ENCODE measurements at regions not wholly inside any gene's neighbourhood (a gene's known extent, or its start where the extent isn't known, plus 50 kb on each side); places are given as distances from the start of the nearest gene placed in this dataset.

DNA sequence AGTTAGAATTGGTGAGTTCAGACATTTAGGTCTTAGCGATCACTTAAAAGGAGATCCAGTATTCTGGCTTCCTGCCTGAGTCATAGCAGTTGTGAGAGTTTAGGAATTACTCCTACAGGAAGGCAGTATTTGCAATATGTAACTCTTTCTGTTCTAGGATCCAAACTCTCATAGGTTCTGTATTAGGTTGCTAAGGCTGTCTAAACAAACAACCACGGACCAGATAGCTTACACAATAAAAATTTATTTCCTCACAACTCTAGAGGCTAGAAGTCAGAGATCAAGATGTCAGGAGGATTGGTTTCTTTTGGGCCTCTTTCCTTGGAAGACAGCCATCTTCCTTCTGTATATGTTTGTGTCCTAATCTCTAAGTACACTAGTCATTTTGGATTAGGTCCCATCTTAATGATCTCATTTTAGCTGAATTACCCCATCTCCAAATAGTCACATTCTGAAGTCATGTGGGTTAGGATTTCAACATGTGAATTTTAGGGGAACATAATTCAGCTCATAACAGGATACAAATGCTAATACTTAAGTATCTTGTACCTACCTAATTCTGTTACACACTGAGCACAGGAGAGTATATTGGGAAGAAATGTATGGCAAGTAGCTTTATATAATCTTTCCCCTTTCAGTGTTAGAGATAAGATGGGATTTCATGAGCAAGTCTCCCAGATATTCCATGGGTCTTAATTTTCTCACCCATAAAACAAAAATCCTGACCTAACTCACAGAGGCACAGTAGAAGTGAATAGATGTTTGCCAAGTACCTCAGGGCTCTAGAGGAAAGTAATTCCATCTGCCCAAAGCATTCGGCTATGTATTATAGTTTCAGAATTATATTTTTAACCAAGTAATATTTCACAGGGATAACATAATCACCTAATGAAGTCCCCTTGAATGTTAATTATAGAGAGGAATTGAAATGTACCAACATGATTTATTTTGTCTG, 144.4 kb downstream of the PTBP2 start:
- Mint-ChIP-seq H3K4me3 (no peak overlapping the region), H3K4me1 (no peaks in the 10 kb centered on the region), H3K36me3 (ENCODE audit: low read depth) (no peaks in the 10 kb centered on the region), H3K27ac (no peak overlapping the region), H3K9me3 (peaks cover 15% of the 10 kb centered on the region), H3K27me3 (ENCODE audit: low read depth, poor library complexity) (peaks cover 4% of the 10 kb centered on the region)
- DNase-seq: no peak
- TF ChIP-seq CTCF (IDR thresholded peaks at IDR 0.05): no peak

GRCh38 chr1:96872757-96873156, 151.2 kb downstream of the PTBP2 start:
- no peak for DNase-seq
- Mint-ChIP-seq H3K4me1 (no peaks in the 10 kb centered on the region), H3K27me3 (ENCODE audit: low read depth, poor library complexity) (no peaks in the 10 kb centered on the region), H3K9me3 (peaks cover 39% of the 10 kb centered on the region), H3K4me3 (no peak overlapping the region), H3K36me3 (ENCODE audit: low read depth) (peaks cover 6% of the 10 kb centered on the region), H3K27ac (no peak overlapping the region)
- no peak for TF ChIP-seq CTCF (IDR thresholded peaks at IDR 0.05)

GRCh38 chr1:96878640-96879039, 157.1 kb downstream of the PTBP2 start:
- Mint-ChIP-seq H3K27me3 (ENCODE audit: low read depth, poor library complexity) (no peaks in the 10 kb centered on the region), H3K9me3 (peaks cover 4% of the 10 kb centered on the region), H3K36me3 (ENCODE audit: low read depth) (no peaks in the 10 kb centered on the region), H3K4me1 (no peaks in the 10 kb centered on the region), H3K4me3 (no peak overlapping the region), H3K27ac (no peak overlapping the region)
- TF ChIP-seq CTCF (IDR thresholded peaks at IDR 0.05): no peak
- DNase-seq: no peak

- Mint-ChIP-seq H3K36me3 (ENCODE audit: low read depth) (no peaks in the 10 kb centered on the region), H3K4me1 (no peaks in the 10 kb centered on the region), H3K4me3 (no peak overlapping the region), H3K9me3 (no peaks in the 10 kb centered on the region), H3K27me3 (ENCODE audit: low read depth, poor library complexity) (no peaks in the 10 kb centered on the region), H3K27ac (no peak overlapping the region)
- DNase-seq: no peak
- no peak for TF ChIP-seq CTCF (IDR thresholded peaks at IDR 0.05)
These were observed 159.0 kb downstream of the PTBP2 start for GRCh38 chr1:96880626-96881025.

DNA sequence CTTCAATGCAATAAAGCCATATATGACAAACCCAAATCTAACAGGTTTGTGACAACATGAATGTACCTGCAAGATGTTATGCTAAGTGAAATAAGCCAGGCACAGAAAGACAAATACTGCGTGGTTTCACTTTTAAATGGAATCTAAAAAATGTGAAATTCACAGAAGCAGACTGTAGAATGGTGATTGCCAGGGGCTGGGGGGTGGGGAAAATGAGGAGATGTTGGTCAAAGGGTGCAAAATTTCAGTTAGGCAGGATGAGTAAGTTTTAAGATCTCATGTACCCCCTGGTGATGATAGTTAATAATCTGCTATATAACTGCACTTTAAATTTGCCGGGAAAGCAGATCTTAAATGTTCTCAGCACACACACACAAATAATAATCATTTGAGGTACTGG, 160.5 kb downstream of the PTBP2 start:
- Mint-ChIP-seq H3K4me3 (no peak overlapping the region), H3K27me3 (ENCODE audit: low read depth, poor library complexity) (no peaks in the 10 kb centered on the region), H3K9me3 (no peaks in the 10 kb centered on the region), H3K36me3 (ENCODE audit: low read depth) (no peaks in the 10 kb centered on the region), H3K27ac (no peak overlapping the region), H3K4me1 (no peaks in the 10 kb centered on the region)
- no peak for DNase-seq
- TF ChIP-seq CTCF (IDR thresholded peaks at IDR 0.05): no peak

GRCh38 chr1:96886474-96886873, 164.9 kb downstream of the PTBP2 start:
- Mint-ChIP-seq H3K36me3 (ENCODE audit: low read depth) (no peaks in the 10 kb centered on the region), H3K9me3 (peaks cover 16% of the 10 kb centered on the region), H3K27me3 (ENCODE audit: low read depth, poor library complexity) (no peaks in the 10 kb centered on the region), H3K4me3 (no peak overlapping the region), H3K27ac (no peak overlapping the region), H3K4me1 (no peaks in the 10 kb centered on the region)
- TF ChIP-seq CTCF (IDR thresholded peaks at IDR 0.05): no peak
- no peak for DNase-seq
